GM18870 (cell line): ENCODE measurements at regions not wholly inside any gene's neighbourhood (a gene's known extent, or its start where the extent isn't known, plus 50 kb on each side); places are given as distances from the start of the nearest gene placed in this dataset.
"Not testable (repeated sequence)": the region's sequence is repeated elsewhere in the genome, so short reads cannot be mapped to it uniquely, and the experiment has no call there.

Experiments used
- ATAC-seq: cut with Tn5 transposase; IDR thresholded peaks from one replicate; pipeline ENCODE4 v1.9.1; 2021; ENCODE audit warnings: moderate library complexity; ENCODE audit not compliant: unreplicated experiment

DNA sequence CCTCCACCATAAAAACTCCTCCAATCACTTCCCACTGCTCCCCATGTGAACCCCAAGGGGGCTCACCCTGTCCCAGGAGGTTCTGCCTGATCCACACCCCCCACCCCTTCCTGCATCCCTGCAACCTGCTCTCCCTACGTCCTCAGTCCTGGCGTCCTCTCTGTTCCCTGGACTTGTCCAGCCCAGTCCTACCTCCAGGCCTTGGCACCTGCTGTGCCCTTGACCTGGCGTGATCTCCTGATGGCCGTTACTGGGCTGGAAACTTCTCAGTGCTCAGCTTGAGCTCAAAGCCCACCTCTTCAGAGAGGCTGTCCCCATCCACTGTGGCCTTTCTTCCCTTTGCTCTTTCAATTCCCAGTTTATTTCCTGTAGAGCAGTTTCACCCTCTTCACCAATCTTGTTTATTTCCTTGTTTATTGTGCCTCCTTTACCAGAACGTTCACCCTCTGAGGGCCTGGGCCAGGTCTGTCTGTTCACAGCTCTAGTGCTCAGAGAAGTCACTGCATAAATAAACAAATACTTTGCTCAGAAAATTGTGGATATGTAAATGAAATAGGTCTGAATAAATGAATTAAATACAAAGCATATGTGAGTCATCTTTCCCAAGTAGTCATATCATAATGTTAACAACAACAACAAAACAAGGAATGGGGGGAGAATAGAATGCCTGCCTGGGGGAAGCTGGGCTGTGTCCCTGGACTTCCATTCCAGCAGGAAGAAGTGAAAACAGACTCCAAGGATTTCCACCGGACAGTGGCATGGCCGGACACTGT lies 175.7 kb upstream of the SULF2 start:
- ATAC-seq: no peak

DNA sequence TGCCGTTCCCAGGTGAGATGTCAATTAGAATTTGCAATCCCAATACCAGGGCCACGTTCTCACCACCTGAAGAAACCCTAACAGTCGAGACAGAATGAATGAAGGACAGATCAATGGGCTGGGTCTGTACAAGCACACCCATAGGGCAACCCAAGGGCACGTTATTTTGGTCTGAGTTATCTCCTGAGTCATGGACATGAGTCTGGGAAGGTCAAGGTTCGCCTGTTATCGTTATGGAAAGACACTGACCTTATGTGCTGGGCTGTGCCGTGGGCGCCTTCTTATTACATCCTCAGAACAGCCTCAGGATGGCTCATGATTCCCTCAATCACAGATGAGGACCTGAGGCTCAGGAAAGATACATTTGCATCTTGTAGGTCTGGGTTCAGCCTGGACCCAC lies 175.0 kb upstream of the SULF2 start:
- no peak for ATAC-seq

DNA sequence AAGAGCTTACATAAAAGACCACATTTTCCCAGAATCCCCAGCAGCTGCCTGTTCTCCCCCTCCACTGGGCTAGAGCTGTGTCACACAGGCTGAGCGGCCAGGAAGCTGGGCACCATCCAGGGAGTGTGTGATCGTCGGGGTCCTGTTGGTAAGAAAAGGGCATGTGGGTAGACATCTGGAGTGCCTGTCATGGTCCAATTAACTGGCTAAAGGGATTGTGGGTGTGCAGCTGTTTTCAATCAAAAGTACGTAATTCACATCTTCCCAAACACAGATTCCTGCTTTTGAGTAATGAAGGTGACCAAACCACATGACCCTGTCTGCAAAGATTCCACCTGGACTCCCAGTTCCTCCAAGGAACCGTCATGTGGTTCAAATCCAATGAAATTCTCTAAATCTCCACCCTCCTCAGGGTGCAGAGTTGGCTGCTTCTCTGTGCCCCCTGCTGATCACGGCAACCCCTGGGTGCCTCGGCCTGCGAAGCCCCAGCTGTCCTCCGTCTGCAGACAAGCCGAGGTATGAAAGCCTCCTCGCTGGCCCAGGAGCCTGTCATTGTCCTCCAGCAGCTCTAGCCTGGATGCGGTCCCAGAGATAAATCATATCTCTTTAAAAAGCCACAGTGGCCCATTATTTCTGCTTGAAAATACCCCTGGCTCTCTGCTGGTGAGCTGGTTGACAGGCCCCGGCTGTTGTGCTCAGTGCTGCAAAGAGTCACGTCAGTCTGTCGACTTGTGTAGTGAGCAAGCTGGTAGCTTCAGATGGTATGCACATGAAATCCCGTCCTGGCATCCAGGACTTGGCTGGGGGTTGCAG lies 172.9 kb upstream of the SULF2 start:
- not testable (repeated sequence) for ATAC-seq

DNA sequence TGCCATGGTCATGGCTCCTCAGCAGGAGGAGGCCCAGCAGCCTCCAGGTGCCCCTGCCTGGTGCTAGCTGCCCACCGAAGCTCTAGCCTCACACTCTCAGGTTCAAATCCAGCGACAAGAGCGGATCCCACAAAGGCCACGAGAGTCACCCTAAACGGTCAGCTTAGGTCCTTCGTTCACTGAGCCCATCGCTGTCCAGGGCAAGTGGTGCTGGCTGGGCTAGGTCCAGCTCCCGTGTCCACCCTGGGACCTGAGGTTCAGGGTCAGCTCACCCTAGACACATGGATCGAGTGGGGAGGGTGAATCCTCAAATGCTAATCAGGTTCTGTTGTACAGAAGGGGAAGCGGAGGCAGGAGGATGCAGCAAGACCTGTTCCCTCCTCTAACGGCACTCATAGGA lies 171.9 kb upstream of the SULF2 start:
- ATAC-seq: no peak

DNA sequence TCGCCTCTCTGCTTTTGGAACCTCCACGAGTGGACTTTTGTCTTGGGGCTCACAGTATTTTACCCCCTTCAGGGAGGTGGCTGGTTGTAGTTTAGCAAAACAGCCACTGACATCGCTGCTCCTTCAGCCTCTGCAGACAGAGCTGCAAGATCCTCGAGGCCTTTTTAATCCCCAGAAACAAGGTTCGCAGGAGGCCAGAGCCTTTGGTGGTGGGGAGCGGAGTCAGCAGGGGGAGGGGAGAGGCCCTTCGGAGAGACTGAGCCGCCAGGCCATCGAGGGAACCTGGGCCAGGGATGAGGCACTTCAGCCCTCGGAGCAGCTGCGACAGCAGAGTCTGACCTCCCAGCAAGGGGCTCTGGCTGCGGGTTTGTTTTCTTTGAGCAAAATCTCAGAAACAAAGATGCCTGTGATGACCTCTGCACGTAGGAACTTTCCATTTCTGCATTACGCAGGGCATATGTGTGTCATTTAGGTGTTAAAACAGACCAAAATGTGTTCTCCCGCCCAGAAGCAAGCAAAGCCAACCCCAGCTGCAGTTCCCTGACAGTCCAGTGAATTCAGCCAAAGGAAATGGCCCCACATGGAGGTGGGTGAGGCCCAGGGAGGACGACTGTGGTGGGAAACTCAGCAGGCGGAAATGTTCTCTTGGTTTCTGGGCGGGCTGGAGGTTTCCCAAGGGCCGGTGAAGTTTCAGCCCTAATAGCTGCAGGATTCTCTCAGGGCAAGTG lies 171.2 kb upstream of the SULF2 start:
- ATAC-seq: no peak

DNA sequence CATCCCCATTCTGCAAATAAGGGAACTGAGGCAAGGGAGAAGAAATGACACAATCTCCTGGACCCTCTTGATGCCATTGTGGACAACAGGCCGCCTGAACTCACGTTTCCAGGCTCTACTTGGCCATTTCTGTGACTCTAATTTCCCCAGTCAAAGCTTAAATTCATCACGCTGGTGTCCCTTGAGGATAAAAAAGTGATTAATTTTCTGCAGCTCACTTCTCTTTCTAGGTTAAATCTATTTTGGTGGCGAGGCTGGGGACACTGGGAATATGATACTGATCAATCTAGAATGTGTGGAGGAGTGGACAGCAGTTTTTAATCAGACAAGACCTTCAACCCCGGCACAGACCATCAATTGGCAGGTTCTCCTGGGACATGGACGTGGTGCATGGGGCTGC lies 168.2 kb upstream of the SULF2 start:
- ATAC-seq: no peak

DNA sequence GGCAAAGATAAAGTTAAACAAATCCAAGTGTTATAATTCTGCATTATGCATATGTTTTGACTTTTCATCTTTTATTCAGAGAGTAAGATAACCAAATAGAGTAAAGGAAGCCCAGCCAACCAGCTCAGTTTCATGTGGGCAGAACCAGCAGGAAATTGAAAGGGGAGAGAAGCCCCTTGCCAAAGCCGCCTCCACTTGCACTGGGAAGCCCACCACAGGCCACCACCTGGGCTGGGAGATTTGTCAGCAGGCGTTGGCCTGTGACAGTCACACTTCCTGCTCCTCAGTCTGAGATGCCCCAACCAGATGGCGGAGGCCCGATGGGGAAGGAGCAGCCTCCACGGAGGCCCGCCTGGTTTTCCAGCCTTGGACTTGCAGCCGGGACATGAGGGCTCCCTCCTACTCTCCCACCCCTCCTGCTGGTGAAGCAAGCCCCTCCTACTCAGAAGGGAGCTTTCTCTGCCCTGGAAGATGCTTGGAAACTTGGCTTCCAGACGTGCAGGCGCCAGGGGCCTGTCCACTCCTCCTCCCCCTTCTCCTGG lies 166.8 kb upstream of the SULF2 start:
- ATAC-seq: no peak

DNA sequence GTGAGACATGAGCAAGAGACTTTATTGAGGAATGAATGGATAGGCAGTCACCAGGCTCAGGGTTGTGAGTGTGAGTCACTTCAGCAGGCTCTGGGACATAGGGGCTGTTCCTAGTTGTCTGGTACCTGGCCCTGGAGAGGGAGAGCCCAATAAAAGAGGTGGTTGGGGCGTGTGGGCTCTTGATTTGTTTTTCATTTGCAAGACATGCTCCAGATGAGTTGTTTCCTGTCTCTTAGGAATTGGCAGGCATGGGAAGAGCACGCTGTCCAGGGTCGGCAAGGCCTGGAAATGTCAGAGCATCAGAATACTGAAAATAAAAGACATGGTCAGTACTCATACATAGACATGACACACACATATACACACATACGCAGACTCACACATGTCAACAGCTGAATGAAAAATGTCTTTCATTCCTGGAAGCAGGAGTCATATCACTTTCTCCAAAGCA lies 166.3 kb upstream of the SULF2 start:
- no peak for ATAC-seq

DNA sequence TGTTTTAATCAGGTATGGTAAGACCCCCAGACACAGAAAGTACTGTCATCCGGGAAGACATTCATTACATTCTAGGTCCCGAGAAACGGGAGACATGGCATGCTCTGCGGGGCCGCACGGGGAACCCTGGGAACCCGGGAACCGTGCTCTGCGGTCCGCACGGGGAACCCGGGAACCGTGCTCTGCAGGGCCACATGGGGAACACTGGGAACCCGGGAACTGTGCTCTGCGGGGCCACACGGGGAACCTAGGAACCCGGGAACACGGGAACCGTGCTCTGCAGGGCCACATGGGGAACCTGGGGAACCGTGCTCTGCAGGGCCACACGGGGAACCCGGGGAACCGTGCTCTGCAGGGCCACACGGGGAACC lies 165.6 kb upstream of the SULF2 start:
- ATAC-seq: no peak

DNA sequence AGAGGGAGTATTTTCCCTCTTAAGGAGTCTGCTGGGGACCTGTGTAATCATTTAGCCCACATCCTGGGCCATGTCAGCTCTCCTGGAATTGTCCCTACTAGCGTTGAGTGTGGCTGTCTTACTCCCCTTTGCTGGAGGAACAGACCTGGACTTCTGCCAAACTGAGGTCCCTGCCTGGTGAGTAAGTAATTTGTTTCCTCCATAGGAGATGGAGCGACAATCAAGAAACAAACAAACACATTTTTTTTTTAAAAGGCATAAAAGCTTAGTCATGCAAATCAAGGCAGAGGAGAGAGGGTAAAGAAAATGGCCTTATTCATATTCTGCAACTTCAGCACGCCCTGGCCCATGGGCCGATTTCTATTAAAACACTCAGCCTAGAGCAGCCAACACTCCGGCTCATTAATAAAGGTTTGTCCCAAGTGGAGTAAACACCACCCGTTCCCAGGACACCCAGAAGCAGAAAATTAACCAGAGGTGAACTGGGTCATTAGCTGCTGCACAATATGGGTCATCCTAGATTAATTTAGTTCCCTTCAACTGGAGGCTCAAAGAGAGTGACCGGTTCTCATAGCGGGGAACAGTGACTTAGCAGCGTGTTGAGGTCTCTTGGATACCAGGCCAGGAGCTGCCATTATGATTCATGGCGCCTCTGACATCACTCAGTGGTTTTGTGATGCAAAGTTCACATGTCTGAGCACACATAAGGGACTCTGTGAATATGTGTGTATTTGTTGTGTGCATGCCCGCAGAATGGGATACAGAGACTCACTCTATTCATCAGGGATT lies 165.0 kb upstream of the SULF2 start:
- ATAC-seq: no peak

DNA sequence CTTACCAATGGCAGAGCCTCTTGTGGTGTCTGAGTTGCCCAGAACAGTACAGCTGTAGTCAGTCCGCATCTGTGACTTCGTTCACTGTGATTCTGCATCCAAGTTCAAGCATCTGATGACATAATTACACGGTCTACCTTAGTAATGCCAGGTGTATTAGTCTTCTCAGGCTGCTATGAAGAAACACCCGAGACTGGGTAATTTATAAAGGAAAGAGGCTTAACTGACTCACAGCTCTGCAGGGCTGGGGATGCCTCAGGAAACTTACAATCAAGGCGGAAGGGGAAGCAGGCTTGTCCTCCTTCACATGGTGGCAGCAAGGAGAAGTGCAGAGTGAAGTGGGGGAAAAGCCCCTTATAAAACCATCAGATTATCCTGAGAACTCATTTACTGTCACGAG lies 163.9 kb upstream of the SULF2 start:
- ATAC-seq: no peak

DNA sequence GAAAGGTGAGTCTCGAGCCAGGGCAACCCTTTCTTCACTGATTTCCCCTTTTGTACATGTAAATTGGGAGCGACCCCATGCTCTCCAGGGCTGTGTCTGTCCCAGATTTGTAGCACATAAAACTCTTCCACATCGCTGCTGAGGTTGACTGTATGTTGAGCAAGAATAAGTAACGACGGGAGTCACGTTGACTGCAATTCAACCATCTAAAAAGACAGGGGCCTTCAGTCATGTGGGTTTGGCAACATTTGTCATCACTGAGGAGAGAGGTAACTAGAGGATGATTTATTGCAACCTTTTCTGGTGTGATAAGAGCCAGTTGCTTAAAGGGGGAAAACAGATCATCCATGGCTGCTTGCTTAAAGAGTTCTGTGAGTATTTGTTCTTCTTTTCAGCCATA lies 159.4 kb upstream of the SULF2 start:
- no peak for ATAC-seq

DNA sequence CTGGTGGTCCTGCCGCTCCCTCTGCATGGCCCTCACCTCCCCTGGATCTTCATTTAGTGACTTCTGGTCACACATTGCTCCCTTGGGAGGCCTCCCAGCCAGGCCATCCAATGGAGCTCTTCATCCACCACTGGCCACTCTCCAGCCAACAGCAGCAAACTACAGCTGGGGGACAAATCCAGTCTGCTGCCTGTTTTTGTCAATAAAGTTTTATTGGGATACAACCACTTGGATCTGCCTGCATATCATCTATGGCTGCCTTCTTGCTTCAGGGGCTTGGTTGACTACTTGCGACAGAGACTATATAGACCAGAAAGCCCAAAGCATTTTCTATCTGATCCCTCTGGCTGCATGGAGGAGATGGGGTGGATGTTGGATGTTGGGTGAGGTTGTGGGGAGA lies 156.6 kb upstream of the SULF2 start:
- ATAC-seq: no peak

DNA sequence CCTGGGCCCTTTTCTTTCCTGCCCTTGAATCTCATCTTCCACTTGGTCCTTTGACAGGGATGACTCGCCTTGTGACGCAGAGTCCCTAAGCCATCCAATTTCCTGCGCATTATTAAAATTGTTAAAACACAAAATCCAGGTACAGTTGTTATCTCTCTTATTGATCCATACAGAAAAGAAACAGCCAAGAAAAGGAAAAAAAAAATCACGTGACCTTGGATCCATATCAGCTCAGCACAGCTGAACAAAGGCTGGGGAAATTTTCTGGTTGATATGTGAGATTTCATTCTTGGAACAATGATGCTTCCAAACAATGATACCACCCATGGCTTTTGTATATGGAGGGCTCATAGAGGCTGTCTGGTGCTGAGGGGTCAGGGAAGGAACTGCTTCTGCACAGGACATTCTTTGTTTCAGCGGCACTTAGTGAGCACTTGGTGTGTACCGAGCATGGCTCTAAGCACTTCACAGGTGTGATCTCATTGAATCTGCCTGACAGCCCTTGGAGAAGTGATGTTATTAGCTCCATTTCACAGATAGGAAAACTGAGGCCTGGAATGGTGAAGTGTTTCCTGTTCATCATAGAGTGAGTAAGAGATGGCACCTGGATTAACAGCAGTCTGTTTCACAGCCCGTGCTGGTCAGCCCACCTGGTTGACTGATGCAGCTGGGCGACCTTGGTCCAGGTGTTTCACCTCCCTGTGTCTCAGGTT lies 155.0 kb upstream of the SULF2 start:
- no peak for ATAC-seq

DNA sequence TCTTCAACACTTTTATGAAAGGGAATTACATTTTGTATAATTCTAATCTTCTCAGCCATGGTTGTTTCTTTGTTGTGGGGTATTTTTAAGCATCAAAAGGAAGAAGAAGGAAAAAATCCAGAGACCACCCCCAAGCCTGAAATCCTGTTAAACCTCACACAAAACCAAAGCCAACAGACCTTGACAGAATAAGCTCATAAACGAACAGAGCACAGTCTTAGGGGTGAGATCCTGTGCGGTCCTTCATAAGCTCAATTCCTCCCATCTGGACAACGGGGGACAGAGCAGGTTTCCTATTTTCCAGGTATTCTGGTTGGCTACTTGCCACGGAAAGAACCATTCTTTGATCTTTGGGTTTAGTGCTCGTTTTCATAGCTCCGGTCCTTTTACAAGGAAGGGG lies 151.3 kb upstream of the SULF2 start:
- no peak for ATAC-seq

DNA sequence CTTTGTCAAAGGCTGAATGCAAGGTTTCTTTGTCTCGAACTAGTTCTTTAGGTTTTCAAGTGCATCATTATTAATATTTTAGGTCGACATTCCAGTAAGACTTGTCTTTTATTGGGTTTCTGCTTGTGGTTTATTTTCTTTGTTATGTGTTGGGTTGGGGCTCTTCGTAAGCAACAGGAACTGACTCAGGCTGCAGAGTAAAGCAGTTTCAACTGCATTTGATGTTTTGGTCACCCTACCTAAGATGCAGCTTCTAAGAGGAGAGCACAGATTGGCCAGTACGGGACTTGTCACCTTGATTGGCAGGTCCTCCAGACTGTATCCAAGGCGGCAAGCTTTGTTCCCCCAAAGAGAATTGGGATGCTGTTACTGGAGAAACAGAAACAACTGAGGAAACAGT lies 149.5 kb upstream of the SULF2 start:
- no peak for ATAC-seq

DNA sequence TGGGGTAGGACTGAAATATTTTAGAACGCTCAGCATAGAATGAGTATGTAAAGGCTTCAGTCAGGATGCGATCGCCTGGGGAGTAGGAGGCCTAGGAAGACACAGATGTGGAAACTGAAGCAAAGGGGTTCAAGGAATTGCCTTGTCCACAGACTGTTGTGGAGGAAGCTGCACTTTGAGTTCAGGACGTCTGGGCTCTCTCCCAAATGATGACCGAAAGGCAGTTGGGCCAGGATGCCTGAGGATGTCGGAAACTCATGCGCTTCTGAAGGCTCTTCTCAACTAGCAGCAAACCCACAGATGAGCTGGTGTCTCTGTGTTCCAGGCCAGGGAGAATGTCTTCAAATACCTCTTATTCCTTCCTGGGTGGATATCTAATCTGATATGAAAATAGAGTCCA lies 146.2 kb upstream of the SULF2 start:
- no peak for ATAC-seq

DNA sequence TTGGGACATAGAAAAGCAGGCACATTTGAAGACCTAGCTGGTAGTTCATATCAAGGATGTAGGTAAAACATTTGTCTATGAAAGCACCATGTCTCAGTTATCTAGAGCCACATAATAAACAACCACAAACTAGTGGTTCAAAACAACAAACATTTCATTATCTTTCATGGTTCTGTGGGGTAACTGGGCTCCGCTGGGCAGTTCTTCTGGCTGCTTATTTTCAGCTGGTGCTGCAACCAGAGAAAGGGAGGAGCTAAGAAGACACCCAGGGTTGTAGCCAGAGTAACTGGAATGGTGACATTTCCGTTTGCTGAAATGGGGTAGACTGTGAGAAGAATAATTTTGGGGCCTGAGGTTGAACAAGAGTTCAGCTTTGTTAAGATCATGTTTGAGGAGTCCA lies 145.7 kb upstream of the SULF2 start:
- ATAC-seq: no peak

DNA sequence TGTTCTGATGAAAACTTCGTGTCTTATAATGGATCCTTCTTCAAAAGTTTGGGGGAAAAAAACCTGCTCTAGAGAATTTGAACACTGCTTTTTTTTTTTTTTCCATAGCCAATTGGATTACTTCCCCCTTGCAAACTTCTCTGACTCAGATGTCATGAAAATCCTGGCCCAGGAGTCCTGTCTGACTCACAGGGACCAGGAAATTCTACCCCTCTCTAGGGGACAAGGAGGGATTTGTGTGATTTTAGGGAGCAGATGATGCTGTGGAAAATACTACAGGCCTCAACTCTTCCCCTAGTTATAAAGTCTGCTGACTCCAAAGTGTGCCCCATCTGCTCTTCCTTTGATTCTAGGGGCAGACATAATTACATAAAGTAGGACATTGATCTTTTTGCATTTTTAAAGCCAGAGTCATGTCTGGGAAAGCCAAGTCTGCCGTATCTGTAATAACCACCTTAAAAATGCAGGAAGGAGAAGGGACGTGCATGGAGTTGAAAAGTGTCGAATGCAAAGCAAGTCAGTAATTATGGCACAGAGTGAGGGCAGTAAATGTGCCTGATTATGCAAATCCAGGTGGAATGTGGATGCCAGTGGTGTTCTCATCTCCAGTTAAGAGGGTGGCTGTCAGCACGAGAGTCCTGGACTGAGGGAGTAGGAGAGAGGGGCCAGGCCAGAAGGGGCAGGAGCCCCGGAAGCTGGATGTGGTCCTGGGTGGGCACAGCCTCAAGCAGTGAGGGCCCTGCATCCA lies 144.3 kb upstream of the SULF2 start:
- ATAC-seq: no peak
